Tibial nerve (tissue), 3 donors: ENCODE measurements at regions not wholly inside any gene's neighbourhood (a gene's known extent, or its start where the extent isn't known, plus 50 kb on each side); places are given as distances from the start of the nearest gene placed in this dataset.

Source experiments
- EP300 ChIP-seq, 2 donors: sonication (generic); formaldehyde crosslinking; IDR thresholded peaks; one replicate each; pipeline ENCODE4 v1.6.1; 2017; ENCODE audit warnings: antibody characterized with exemption in 2 of 2, mild to moderate bottlenecking in 1 of 2
- POLR2A ChIP-seq, 2 donors: fragments of 450-650 bp; IDR thresholded peaks; one replicate each; pipeline ENCODE4 v1.6.1; 2017; ENCODE audit warnings: antibody characterized with exemption in 2 of 2, mild to moderate bottlenecking in 2 of 2, moderate library complexity in 2 of 2

DNA sequence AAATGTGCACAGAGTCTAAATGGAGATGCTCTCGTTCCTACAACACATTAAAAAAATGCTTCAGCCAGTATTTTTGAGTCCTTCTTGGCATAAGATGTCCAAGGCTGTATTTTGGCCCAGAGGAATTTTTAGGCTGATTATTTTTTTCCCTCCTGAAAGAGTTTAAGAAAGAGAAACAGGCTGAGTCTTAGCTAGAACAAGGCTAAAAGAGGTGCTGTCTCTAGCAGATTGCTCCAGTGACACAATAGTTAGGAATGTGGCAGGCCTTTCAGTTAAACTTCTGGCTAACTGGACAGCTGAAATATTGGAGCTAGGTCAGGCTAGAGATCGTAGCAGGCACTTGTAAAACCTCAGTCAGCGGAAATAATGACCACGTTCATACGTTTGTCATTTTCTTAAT is 271.4 kb upstream of the RARB start:
- TF ChIP-seq POLR2A (IDR thresholded peaks at IDR 0.05) (no peak), EP300 (IDR thresholded peaks at IDR 0.05) (no peak)
